ENCODE measurements at regions not wholly inside any gene's neighbourhood (a gene's known extent, or its start where the extent isn't known, plus 50 kb on each side); places are given as distances from the start of the nearest gene placed in this dataset.

- no peak for DNase-seq (ENCODE audit: low spot score)
These were observed 870.5 kb upstream of the CXADR start for GRCh38 chr21:16642353-16642752.

GRCh38 chr21:16644685-16645084 is 868.2 kb upstream of the CXADR start:
- DNase-seq (ENCODE audit: low spot score), result no peak

DNA sequence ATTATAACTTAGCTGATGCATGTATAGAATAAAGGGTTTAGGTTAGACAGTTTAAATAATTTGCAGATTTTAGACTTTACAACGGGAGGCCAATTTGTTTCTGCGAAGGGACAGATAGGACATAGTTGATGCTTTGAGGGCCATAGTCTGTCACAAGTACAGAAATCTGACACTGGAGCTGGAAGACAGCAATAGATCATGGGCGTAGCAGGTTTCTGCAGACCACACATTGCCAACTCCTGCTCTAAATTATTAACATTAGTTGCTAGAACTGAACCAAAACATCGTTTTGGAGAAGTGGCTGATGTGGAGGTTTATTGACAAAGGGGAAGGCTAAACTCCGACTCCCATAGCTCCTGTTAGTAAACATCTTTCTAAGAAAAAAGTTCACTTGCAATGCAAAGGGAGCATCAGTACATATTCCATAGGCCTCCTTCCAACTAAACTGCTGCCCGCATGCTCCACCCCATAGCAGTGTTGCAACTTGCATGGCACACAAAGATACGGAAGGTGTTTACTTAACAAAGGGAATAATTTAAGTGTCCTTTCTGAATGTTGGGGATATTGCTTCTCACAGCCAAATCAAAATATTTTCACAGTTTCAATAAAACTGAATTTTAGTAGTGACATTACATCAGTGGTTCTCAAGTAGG is 862.0 kb upstream of the CXADR start:
- DNase-seq (ENCODE audit: low spot score), result no peak

DNA sequence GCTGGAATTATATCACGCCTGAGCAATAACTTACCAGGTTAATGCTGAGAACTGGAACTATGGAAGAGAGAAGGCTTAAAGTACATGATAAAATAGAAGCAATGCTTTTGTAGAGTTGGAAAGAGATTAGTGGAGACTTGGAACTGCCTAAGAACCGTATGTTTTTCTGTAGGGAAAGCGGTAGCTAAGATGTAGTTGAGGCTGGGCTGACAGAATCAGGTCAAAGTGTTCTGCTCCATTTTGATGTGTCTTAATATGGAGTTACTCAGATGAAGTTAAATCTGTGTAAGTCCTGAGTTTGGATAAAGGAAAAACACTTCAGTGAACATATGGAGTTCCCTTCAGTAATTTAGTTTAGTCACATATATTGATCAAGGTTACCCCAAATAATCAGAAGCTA is 860.9 kb upstream of the CXADR start:
- no peak for DNase-seq (ENCODE audit: low spot score)

DNA sequence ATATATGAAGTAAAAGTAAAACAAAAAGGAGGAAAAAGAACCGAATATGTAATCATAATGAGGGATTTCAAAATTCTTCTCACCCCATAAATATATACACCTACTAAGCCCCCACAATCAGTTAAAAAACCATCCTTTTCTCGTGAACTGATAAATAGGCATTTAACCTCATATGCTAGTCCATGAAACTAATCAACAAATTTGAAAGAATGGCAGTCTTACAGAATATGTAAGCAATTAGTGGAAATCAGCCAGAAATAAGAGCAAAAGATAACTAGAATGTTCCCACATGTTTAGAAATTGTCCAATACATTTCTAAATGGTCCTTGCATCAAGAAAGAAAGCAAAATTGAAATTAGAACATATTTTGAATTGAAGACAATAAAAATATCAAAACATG is 849.4 kb upstream of the CXADR start:
- no peak for DNase-seq (ENCODE audit: low spot score)

- no peak for DNase-seq (ENCODE audit: low spot score)
These were observed 845.4 kb upstream of the CXADR start for GRCh38 chr21:16667395-16667794.

DNA sequence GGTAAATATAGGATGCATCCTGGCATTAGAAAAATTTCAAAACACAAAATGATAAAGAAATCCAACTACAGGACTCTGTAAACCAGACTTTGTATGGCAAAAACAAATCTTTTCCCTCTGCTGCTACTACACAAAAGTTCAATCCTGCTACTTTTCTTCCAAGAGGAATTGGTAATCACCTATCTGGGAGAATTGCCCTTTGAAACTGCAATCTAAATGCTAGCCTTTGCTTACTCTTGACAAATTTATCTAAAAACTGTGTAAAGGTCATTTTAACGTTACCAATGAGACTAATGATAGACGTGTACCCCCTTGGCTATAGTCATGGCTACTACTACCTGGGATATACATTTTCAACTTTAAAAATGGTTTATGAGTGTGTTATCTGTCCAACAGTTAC is 837.9 kb upstream of the CXADR start:
- DNase-seq (ENCODE audit: low spot score), result no peak

- DNase-seq (ENCODE audit: low spot score), result no peak
These were observed 836.5 kb upstream of the CXADR start for GRCh38 chr21:16676391-16676790.

GRCh38 chr21:16678429-16679160 is 834.2 kb upstream of the CXADR start:
- no peak for DNase-seq (ENCODE audit: low spot score)

GRCh38 chr21:16695074-16695473 is 817.8 kb upstream of the CXADR start:
- DNase-seq (ENCODE audit: low spot score), result no peak

GRCh38 chr21:16707274-16707673 is 805.6 kb upstream of the CXADR start:
- no peak for DNase-seq (ENCODE audit: low spot score)

GRCh38 chr21:16708101-16708835 is 804.6 kb upstream of the CXADR start:
- no peak for DNase-seq (ENCODE audit: low spot score)

DNA sequence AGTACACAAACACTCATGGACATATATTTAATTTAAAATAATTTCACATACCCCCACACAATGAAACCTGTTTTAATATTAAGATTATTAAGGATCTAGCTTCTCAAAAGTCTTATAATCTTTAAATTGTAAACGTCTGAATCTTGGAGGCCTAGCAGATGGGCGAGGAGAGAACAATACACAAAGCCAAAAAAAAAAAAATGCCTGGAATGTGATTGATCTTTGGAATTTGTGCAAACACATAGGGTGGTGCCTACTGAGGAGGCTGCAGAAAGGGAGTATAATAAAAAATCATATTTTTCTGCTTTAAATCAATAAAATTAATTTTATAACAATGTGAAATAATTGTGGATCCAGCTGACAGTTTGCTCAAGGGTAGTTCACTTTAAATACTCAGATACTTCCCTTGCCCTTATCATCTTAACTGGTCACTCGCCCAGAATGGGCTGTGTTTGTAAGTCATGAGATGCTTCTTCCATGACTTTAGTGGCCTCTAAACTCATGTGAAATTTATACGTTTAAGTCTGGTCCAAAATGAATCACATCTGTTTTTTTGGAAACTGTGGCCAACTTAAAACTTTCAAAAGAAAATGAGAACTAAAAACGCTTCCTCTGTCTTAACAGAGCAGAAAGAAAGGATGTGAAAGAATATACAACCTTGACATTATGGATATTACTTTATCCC is 802.8 kb upstream of the CXADR start:
- no peak for DNase-seq (ENCODE audit: low spot score)

- DNase-seq (ENCODE audit: low spot score), result no peak
These were observed 801.1 kb upstream of the CXADR start for GRCh38 chr21:16711757-16712156.

DNA sequence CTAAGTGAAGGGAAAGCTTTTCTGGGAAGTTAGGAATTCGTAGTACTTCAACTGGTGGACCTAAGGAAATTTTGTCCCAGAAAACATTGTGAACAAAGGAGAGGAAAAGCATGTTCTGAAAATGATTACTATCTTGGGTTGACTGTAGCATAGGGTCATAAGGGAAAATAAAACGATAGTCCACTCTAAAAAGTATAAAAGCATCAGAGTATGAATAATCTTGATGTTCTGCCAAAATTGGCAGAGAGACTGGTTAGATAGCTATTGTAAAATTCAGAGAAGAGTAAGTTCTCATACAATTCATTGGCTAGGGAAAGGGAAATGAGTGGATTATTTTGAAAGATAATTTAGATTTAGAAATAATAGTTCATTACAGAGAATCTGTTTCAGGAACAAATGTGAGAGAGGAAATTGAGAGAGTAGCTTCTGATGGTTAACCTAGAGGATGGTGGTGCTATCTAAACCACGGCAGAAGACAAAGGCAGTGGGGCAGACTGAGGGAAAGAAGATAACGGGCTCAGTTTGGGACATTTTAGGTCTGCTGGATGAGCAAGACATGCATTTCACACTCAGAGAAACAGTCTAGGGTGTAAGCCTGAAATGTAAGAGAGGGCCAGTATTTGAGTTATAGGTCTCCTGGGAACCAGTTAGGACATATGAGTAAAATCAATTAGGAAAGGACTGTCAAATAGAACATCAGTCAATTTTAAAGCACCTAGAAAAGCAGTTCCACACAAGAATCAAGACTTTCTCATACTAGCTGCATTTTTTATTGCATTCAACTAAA is 799.3 kb upstream of the CXADR start:
- DNase-seq (ENCODE audit: low spot score), result no peak

GRCh38 chr21:16740511-16740910 is 772.3 kb upstream of the CXADR start:
- no peak for DNase-seq (ENCODE audit: low spot score)

GRCh38 chr21:16741141-16741665 is 771.6 kb upstream of the CXADR start:
- no peak for DNase-seq (ENCODE audit: low spot score)

- no peak for DNase-seq (ENCODE audit: low spot score)
These were observed 770.7 kb upstream of the CXADR start for GRCh38 chr21:16742131-16742641.

DNA sequence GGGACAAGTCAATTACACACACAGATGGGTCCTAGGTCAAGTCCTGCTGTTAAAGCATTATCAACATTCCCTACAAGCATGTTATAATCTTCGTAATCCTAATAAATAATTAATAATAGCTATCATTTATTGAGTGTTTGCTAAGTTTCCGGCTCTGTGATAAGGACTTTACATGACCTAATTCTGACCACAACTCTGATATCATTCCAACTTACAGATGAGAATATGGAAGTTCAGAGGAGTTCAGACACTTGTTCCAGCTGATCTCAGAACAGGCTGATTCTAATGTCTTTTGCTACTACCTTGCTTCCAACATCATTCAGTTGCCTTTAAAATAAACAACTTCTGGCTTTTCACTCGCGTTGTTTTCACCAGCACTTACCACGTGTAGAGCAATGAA is 770.1 kb upstream of the CXADR start:
- DNase-seq (ENCODE audit: low spot score), result no peak

DNA sequence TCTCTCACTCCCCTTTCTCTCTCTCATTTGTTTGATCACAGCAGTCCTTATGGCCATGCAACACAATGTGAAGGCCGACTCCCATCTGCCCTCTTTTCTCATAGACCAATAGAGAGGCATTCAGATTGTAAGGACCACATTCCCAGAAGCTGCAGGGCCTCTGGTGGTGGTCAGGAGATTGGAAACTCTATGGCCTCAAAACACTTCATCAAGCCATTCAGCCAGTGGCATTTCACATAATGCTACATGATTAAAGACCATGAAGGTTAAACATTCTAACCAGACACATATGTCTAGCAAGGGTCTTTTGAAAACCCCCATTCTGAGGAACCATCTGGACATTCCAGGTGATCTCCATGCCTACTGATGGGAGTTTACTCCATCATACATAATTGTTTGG is 769.5 kb upstream of the CXADR start:
- no peak for DNase-seq (ENCODE audit: low spot score)

DNA sequence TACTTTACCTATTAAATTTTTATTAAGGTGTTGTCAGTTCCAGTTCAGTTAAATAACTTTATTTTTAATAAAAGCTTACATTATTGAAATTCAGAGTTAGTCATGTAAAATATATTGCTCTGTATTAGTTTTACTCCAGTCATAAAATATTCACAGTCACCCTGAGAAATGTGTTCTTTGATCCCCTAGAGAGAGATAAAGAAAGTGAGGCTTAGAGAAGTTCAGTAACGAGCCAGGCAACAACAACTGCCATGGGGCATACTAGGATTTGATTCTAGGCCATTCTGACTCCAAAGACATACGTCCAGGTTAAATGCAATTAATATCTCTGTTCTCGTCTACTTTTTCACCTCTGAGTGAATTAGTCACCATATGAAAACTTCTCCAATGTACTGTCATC is 761.9 kb upstream of the CXADR start:
- no peak for DNase-seq (ENCODE audit: low spot score)
